ENCODE measurements at regions not wholly inside any gene's neighbourhood (a gene's known extent, or its start where the extent isn't known, plus 50 kb on each side); places are given as distances from the start of the nearest gene placed in this dataset.
"Not testable (repeated sequence)": the region's sequence is repeated elsewhere in the genome, so short reads cannot be mapped to it uniquely, and the experiment has no call there.

GRCh38 chr21:15627823-15628222 lies 102.0 kb upstream of the USP25 start:
- no peak for TF ChIP-seq CTCF (conservative IDR thresholded peaks at IDR 0.05)
- no peak overlapping the region for H3K27ac ChIP-seq

- H3K27ac ChIP-seq, result no peak overlapping the region
- TF ChIP-seq CTCF (conservative IDR thresholded peaks at IDR 0.05), result no peak
Measured at GRCh38 chr21:15631342-15631741, 98.4 kb upstream of the USP25 start.

- not testable (repeated sequence) for H3K27ac ChIP-seq
Measured at GRCh38 chr21:15634541-15634940, 95.2 kb upstream of the USP25 start.

GRCh38 chr21:15638856-15639549 lies 90.8 kb upstream of the USP25 start:
- H3K27ac ChIP-seq, result no peak overlapping the region
- TF ChIP-seq CTCF (conservative IDR thresholded peaks at IDR 0.05), result no peak

- H3K27ac ChIP-seq, result not testable (repeated sequence)
Measured at GRCh38 chr21:15640113-15640512, 89.7 kb upstream of the USP25 start.

GRCh38 chr21:15644489-15644888 lies 85.3 kb upstream of the USP25 start:
- no peak for TF ChIP-seq CTCF (conservative IDR thresholded peaks at IDR 0.05)
- no peak overlapping the region for H3K27ac ChIP-seq

- no peak for TF ChIP-seq CTCF (conservative IDR thresholded peaks at IDR 0.05)
- no peak overlapping the region for H3K27ac ChIP-seq
Measured at GRCh38 chr21:15645830-15646229, 84.0 kb upstream of the USP25 start.

- H3K27ac ChIP-seq, result no peak overlapping the region
- no peak for TF ChIP-seq CTCF (conservative IDR thresholded peaks at IDR 0.05)
Measured at GRCh38 chr21:15650735-15651134, 79.0 kb upstream of the USP25 start.

GRCh38 chr21:15651172-15651571 lies 78.6 kb upstream of the USP25 start:
- H3K27ac ChIP-seq, result no peak overlapping the region
- no peak for TF ChIP-seq CTCF (conservative IDR thresholded peaks at IDR 0.05)

Data from VCaP (cell line).